ENCODE measurements at regions not wholly inside any gene's neighbourhood (a gene's known extent, or its start where the extent isn't known, plus 50 kb on each side); places are given as distances from the start of the nearest gene placed in this dataset.

- no peaks in the 10 kb centered on the region for H3K79me2 ChIP-seq (ENCODE audit: low read length)
- no peak overlapping the region for H3K4me3 ChIP-seq (ENCODE audit: low read length)
- DNase-seq: no peak
- no peaks in the 10 kb centered on the region for H3K4me1 ChIP-seq (ENCODE audit: low read length)
- no peaks in the 10 kb centered on the region for H3K9me3 ChIP-seq (ENCODE audit: low read length)
- no peaks in the 10 kb centered on the region for H4K20me1 ChIP-seq (ENCODE audit: insufficient read depth, low read depth, low read length)
- H3K4me2 ChIP-seq (ENCODE audit: low read depth, low read length, poor library complexity, severe bottlenecking): no peak overlapping the region
- no peaks in the 10 kb centered on the region for H3K36me3 ChIP-seq (ENCODE audit: insufficient read depth, low read length)
- H3K27me3 ChIP-seq (ENCODE audit: low read length): no peaks in the 10 kb centered on the region
- H3K9ac ChIP-seq (ENCODE audit: low read length): no peak overlapping the region
- H3K27ac ChIP-seq (ENCODE audit: low read length): no peak overlapping the region
- H2AFZ ChIP-seq (ENCODE audit: low read length): no peak overlapping the region
- no peaks in the 10 kb centered on the region for H3K9me2 ChIP-seq (replicated peaks; ENCODE audit: insufficient read depth, low read length)
Observed at GRCh38 chrX:138001226-138001625, 435.3 kb downstream of the ZIC3 start.

GRCh38 chrX:138006180-138006579, 440.3 kb downstream of the ZIC3 start:
- DNase-seq: no peak
- Histone ChIP-seq H3K4me3 (ENCODE audit: low read length) (no peak overlapping the region), H3K27ac (ENCODE audit: low read length) (no peak overlapping the region), H4K20me1 (ENCODE audit: insufficient read depth, low read depth, low read length) (no peaks in the 10 kb centered on the region), H3K4me2 (ENCODE audit: low read depth, low read length, poor library complexity, severe bottlenecking) (no peak overlapping the region), H3K79me2 (ENCODE audit: low read length) (no peaks in the 10 kb centered on the region), H3K9ac (ENCODE audit: low read length) (no peak overlapping the region), H3K9me2 (replicated peaks; ENCODE audit: insufficient read depth, low read length) (no peaks in the 10 kb centered on the region), H3K27me3 (ENCODE audit: low read length) (no peaks in the 10 kb centered on the region), H2AFZ (ENCODE audit: low read length) (no peak overlapping the region), H3K36me3 (ENCODE audit: insufficient read depth, low read length) (no peaks in the 10 kb centered on the region), H3K9me3 (ENCODE audit: low read length) (no peaks in the 10 kb centered on the region), H3K4me1 (ENCODE audit: low read length) (no peaks in the 10 kb centered on the region)

GRCh38 chrX:138008281-138008680, 442.4 kb downstream of the ZIC3 start:
- Histone ChIP-seq H3K27me3 (ENCODE audit: low read length) (no peaks in the 10 kb centered on the region), H3K9me2 (replicated peaks; ENCODE audit: insufficient read depth, low read length) (no peaks in the 10 kb centered on the region), H2AFZ (ENCODE audit: low read length) (no peak overlapping the region), H3K36me3 (ENCODE audit: insufficient read depth, low read length) (no peaks in the 10 kb centered on the region), H3K4me2 (ENCODE audit: low read depth, low read length, poor library complexity, severe bottlenecking) (no peak overlapping the region), H3K79me2 (ENCODE audit: low read length) (no peaks in the 10 kb centered on the region), H3K9me3 (ENCODE audit: low read length) (no peaks in the 10 kb centered on the region), H4K20me1 (ENCODE audit: insufficient read depth, low read depth, low read length) (no peaks in the 10 kb centered on the region), H3K4me1 (ENCODE audit: low read length) (no peaks in the 10 kb centered on the region), H3K4me3 (ENCODE audit: low read length) (no peak overlapping the region), H3K27ac (ENCODE audit: low read length) (no peak overlapping the region), H3K9ac (ENCODE audit: low read length) (no peak overlapping the region)
- DNase-seq: no peak

GRCh38 chrX:138011468-138011867, 445.5 kb downstream of the ZIC3 start:
- H3K4me1 ChIP-seq (ENCODE audit: low read length): no peaks in the 10 kb centered on the region
- no peak overlapping the region for H3K4me2 ChIP-seq (ENCODE audit: low read depth, low read length, poor library complexity, severe bottlenecking)
- no peak overlapping the region for H2AFZ ChIP-seq (ENCODE audit: low read length)

GRCh38 chrX:138014577-138014976, 448.6 kb downstream of the ZIC3 start:
- Histone ChIP-seq H3K9me3 (ENCODE audit: low read length) (no peaks in the 10 kb centered on the region), H3K9ac (ENCODE audit: low read length) (no peak overlapping the region), H3K79me2 (ENCODE audit: low read length) (no peaks in the 10 kb centered on the region), H3K4me3 (ENCODE audit: low read length) (no peak overlapping the region), H3K4me1 (ENCODE audit: low read length) (no peaks in the 10 kb centered on the region), H3K9me2 (replicated peaks; ENCODE audit: insufficient read depth, low read length) (no peaks in the 10 kb centered on the region), H2AFZ (ENCODE audit: low read length) (no peak overlapping the region), H3K36me3 (ENCODE audit: insufficient read depth, low read length) (no peaks in the 10 kb centered on the region), H3K4me2 (ENCODE audit: low read depth, low read length, poor library complexity, severe bottlenecking) (no peak overlapping the region), H3K27ac (ENCODE audit: low read length) (no peak overlapping the region), H3K27me3 (ENCODE audit: low read length) (no peaks in the 10 kb centered on the region), H4K20me1 (ENCODE audit: insufficient read depth, low read depth, low read length) (no peaks in the 10 kb centered on the region)
- no peak for DNase-seq

More at GRCh38 chrX:138011468-138011867, 445.5 kb downstream of the ZIC3 start:
- DNase-seq: no peak
- H3K9ac ChIP-seq (ENCODE audit: low read length): no peak overlapping the region
- no peaks in the 10 kb centered on the region for H3K9me2 ChIP-seq (replicated peaks; ENCODE audit: insufficient read depth, low read length)
- no peaks in the 10 kb centered on the region for H3K36me3 ChIP-seq (ENCODE audit: insufficient read depth, low read length)
- H3K4me3 ChIP-seq (ENCODE audit: low read length): no peak overlapping the region
- H4K20me1 ChIP-seq (ENCODE audit: insufficient read depth, low read depth, low read length): no peaks in the 10 kb centered on the region
- H3K27me3 ChIP-seq (ENCODE audit: low read length): no peaks in the 10 kb centered on the region
- no peaks in the 10 kb centered on the region for H3K79me2 ChIP-seq (ENCODE audit: low read length)
- no peak overlapping the region for H3K27ac ChIP-seq (ENCODE audit: low read length)
- H3K9me3 ChIP-seq (ENCODE audit: low read length): no peaks in the 10 kb centered on the region

- peaks cover 4% of the 10 kb centered on the region for H3K9me3 ChIP-seq (ENCODE audit: low read length)
- no peaks in the 10 kb centered on the region for H3K79me2 ChIP-seq (ENCODE audit: low read length)
- H2AFZ ChIP-seq (ENCODE audit: low read length): no peak overlapping the region
- no peaks in the 10 kb centered on the region for H3K27me3 ChIP-seq (ENCODE audit: low read length)
- no peak overlapping the region for H3K9ac ChIP-seq (ENCODE audit: low read length)
- no peaks in the 10 kb centered on the region for H4K20me1 ChIP-seq (ENCODE audit: insufficient read depth, low read depth, low read length)
- H3K27ac ChIP-seq (ENCODE audit: low read length): no peak overlapping the region
- no peaks in the 10 kb centered on the region for H3K4me1 ChIP-seq (ENCODE audit: low read length)
- H3K9me2 ChIP-seq (replicated peaks; ENCODE audit: insufficient read depth, low read length): no peaks in the 10 kb centered on the region
- H3K4me2 ChIP-seq (ENCODE audit: low read depth, low read length, poor library complexity, severe bottlenecking): no peak overlapping the region
- H3K4me3 ChIP-seq (ENCODE audit: low read length): no peak overlapping the region
- no peaks in the 10 kb centered on the region for H3K36me3 ChIP-seq (ENCODE audit: insufficient read depth, low read length)
- DNase-seq: no peak
Observed at GRCh38 chrX:138018145-138018799, 452.3 kb downstream of the ZIC3 start.

- no peaks in the 10 kb centered on the region for H3K4me1 ChIP-seq (ENCODE audit: low read length)
- H3K9me3 ChIP-seq (ENCODE audit: low read length): peaks cover 4% of the 10 kb centered on the region
- no peak overlapping the region for H3K4me2 ChIP-seq (ENCODE audit: low read depth, low read length, poor library complexity, severe bottlenecking)
- H4K20me1 ChIP-seq (ENCODE audit: insufficient read depth, low read depth, low read length): no peaks in the 10 kb centered on the region
- H3K27ac ChIP-seq (ENCODE audit: low read length): no peak overlapping the region
- no peak overlapping the region for H3K9ac ChIP-seq (ENCODE audit: low read length)
- no peak for DNase-seq
- no peak overlapping the region for H3K4me3 ChIP-seq (ENCODE audit: low read length)
- H3K79me2 ChIP-seq (ENCODE audit: low read length): no peaks in the 10 kb centered on the region
- H3K27me3 ChIP-seq (ENCODE audit: low read length): no peaks in the 10 kb centered on the region
- no peak overlapping the region for H2AFZ ChIP-seq (ENCODE audit: low read length)
- no peaks in the 10 kb centered on the region for H3K9me2 ChIP-seq (replicated peaks; ENCODE audit: insufficient read depth, low read length)
- no peaks in the 10 kb centered on the region for H3K36me3 ChIP-seq (ENCODE audit: insufficient read depth, low read length)
Observed at GRCh38 chrX:138020941-138021340, 455.0 kb downstream of the ZIC3 start.

GRCh38 chrX:138026211-138026610, 460.3 kb downstream of the ZIC3 start:
- H3K27ac ChIP-seq (ENCODE audit: low read length): no peak overlapping the region
- peak; percentile 59 for DNase-seq
- H3K79me2 ChIP-seq (ENCODE audit: low read length): no peaks in the 10 kb centered on the region
- no peaks in the 10 kb centered on the region for H3K27me3 ChIP-seq (ENCODE audit: low read length)
- H4K20me1 ChIP-seq (ENCODE audit: insufficient read depth, low read depth, low read length): no peaks in the 10 kb centered on the region
- H2AFZ ChIP-seq (ENCODE audit: low read length): no peak overlapping the region
- no peak overlapping the region for H3K9ac ChIP-seq (ENCODE audit: low read length)
- H3K9me3 ChIP-seq (ENCODE audit: low read length): peaks cover 4% of the 10 kb centered on the region
- no peaks in the 10 kb centered on the region for H3K4me1 ChIP-seq (ENCODE audit: low read length)
- H3K9me2 ChIP-seq (replicated peaks; ENCODE audit: insufficient read depth, low read length): no peaks in the 10 kb centered on the region
- no peaks in the 10 kb centered on the region for H3K36me3 ChIP-seq (ENCODE audit: insufficient read depth, low read length)
- H3K4me2 ChIP-seq (ENCODE audit: low read depth, low read length, poor library complexity, severe bottlenecking): no peak overlapping the region
- H3K4me3 ChIP-seq (ENCODE audit: low read length): no peak overlapping the region

All from Karpas-422 (cell line).